ENCODE measurements at regions not wholly inside any gene's neighbourhood (a gene's known extent, or its start where the extent isn't known, plus 50 kb on each side); places are given as distances from the start of the nearest gene placed in this dataset.

DNA sequence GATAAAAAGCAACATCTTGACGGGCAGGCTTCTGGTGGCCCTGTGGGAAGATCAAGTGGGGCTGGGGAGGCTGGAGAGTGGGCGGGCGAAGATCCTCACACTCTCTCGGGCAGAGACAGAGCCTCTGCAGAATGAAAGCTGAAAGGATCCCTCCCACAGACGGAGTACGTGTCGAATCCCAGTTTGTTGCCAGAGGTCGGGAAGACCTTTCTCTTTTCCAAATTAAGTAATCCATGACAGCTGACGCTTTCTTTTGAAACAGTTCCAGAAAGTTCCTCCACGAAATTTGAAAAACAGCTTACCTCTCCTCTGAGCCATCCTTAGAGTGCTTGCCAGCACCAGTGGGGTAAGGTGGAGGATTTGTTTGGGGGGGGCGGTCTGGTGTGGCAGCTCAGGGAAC, 155.6 kb upstream of the SMLR1 start:
- TF ChIP-seq, protein P1, sequence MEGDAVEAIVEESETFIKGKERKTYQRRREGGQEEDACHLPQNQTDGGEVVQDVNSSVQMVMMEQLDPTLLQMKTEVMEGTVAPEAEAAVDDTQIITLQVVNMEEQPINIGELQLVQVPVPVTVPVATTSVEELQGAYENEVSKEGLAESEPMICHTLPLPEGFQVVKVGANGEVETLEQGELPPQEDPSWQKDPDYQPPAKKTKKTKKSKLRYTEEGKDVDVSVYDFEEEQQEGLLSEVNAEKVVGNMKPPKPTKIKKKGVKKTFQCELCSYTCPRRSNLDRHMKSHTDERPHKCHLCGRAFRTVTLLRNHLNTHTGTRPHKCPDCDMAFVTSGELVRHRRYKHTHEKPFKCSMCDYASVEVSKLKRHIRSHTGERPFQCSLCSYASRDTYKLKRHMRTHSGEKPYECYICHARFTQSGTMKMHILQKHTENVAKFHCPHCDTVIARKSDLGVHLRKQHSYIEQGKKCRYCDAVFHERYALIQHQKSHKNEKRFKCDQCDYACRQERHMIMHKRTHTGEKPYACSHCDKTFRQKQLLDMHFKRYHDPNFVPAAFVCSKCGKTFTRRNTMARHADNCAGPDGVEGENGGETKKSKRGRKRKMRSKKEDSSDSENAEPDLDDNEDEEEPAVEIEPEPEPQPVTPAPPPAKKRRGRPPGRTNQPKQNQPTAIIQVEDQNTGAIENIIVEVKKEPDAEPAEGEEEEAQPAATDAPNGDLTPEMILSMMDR (IDR thresholded peaks at IDR 0.05): no peak
- no peak for TF ChIP-seq POLR2A (IDR thresholded peaks at IDR 0.05)
